Left ventricle myocardium inferior (tissue), 1 donor: ENCODE measurements at regions not wholly inside any gene's neighbourhood (a gene's known extent, or its start where the extent isn't known, plus 50 kb on each side); places are given as distances from the start of the nearest gene placed in this dataset.
"Not testable (repeated sequence)": the region's sequence is repeated elsewhere in the genome, so short reads cannot be mapped to it uniquely, and the experiment has no call there.

Source experiments
- DNase-seq: peaks from one replicate; pipeline ENCODE4 v3.0.0-alpha.2; 2020
- H3K27ac ChIP-seq: fragments of 200-600 bp; replicated peaks from 2 replicates; pipeline ENCODE4 v1.8.0; 2021
- H3K27me3 ChIP-seq: fragments of 200-600 bp; 2 replicates; pipeline ENCODE4 v1.8.0; 2021; ENCODE audit warnings: low read depth
- H3K36me3 ChIP-seq: fragments of 200-600 bp; 2 replicates; pipeline ENCODE4 v1.8.0; 2021
- H3K4me1 ChIP-seq: fragments of 200-600 bp; 2 replicates; pipeline ENCODE4 v1.8.0; 2021
- H3K4me3 ChIP-seq: fragments of 200-600 bp; 2 replicates; pipeline ENCODE4 v1.8.0; 2021; ENCODE audit warnings: mild to moderate bottlenecking, moderate library complexity
- H3K9me3 ChIP-seq: fragments of 200-600 bp; replicated peaks from 2 replicates; pipeline ENCODE4 v1.8.0; 2021
- CTCF ChIP-seq: fragments of 200-600 bp; IDR thresholded peaks from 2 replicates; pipeline ENCODE4 v1.8.0; 2021; ENCODE audit warnings: antibody characterized with exemption, mild to moderate bottlenecking, borderline replicate concordance
- intact Hi-C: fragments of 100-400 bp; cut with micrococcal nuclease; formaldehyde crosslinking; loops from one replicate; pipeline ENCODE4 v1.11.0; 2022
- donor health status: DM: no; HTN: yes; CAD: no; lungs with severe emphysema.

DNA sequence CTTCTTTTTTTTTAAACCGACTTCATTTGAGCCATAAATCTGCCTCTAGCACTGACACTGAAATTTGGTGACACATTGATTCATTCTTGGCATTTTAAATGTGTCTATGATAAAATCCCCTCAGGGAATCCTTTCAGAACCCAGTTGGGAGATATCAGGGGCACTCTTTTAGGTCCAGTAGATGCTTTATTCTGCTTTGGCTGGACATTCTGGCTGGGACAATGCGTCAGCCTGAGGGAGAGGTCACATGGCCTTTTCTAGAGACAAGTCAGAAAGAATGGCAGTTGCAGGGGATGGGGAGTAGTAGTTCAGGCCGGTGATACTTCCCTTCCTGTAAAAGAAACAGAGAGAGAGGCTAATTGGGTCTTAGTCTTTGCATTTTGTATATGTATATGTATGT lies 63.1 kb downstream of the TRIM43 start:
- H3K36me3 ChIP-seq, H3K9me3 ChIP-seq, intact Hi-C loops, DNase-seq, H3K4me3 ChIP-seq, H3K27me3 ChIP-seq, H3K4me1 ChIP-seq, H3K27ac ChIP-seq: not testable (repeated sequence)

GRCh38 chr2:95656553-95656952 lies 64.8 kb downstream of the TRIM43 start:
- H3K4me3 ChIP-seq, H3K27me3 ChIP-seq, H3K27ac ChIP-seq, H3K9me3 ChIP-seq, intact Hi-C loops, DNase-seq, H3K4me1 ChIP-seq, H3K36me3 ChIP-seq: not testable (repeated sequence)

DNA sequence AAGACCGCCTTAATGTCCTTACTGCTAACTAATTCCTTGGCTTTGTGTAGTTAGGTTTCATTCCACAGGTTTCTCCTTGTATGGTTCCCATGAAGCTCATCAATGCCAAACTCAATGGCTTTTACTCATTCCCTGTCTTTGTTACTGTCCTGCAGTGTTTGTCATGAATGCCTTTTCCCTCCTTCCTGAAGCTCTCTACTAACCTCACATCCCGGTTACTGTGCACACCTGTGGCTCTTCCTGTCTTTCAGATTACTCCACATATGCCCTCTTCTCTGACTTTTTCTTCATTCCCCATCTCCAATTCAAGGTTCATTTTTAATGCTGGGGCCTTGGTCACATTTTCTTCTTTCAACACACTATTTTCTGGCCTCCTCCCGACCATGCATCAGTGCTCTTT lies 66.1 kb downstream of the TRIM43 start:
- H3K27ac ChIP-seq, H3K36me3 ChIP-seq, DNase-seq, H3K9me3 ChIP-seq, H3K4me1 ChIP-seq, intact Hi-C loops, H3K4me3 ChIP-seq, H3K27me3 ChIP-seq: not testable (repeated sequence)

GRCh38 chr2:95660766-95661562 lies 69.2 kb downstream of the TRIM43 start:
- H3K27ac ChIP-seq, H3K4me1 ChIP-seq, H3K9me3 ChIP-seq, H3K27me3 ChIP-seq, intact Hi-C loops, H3K36me3 ChIP-seq, DNase-seq, H3K4me3 ChIP-seq: not testable (repeated sequence)

DNA sequence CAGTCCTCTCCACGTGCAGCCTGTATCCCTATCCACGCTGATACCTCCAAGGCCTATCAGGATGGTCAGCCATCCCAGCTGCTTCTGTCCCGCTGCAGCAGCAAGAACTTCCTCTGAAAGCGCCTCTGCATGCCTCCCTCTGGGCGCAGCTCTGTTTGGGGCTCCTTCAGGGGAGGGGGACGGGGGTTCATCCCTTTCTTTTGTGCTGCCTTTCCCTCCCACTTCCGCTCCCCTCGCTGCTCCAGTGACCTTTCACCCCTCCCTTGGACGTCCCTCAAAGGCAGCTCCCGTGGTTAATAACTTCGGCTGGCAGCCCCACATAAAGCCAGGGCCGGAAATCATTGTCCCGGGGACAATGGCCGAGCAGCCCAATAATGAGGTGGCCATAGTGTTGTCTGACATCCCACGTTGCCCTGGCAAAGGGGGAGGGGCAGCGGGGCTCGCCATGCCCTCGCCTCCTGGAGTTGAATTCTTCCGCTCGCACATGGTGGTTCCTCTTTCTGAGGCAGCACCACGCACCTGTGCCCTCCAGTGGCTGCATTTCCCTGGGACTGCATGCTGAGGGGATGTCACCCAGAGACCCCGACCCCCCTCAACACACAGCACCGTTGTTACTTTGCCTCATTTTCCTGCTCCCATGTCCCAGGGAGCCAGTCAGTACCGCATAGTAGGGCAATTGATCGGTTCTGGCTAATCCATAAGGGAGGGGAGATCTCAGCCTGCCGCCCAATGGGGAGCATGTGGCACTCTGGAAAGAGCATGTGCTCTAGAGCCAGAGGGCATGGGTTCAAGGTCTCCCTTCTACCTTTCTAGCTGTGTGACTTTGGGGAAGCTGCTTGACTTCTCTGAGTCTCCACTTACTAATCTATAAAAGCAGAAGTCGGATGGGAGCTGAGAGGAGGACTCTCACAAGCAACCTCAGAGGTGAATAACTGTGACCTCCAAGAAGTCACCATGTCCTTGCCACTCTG lies 72.0 kb downstream of the TRIM43 start:
- H3K27ac ChIP-seq, DNase-seq, H3K27me3 ChIP-seq, H3K36me3 ChIP-seq, H3K9me3 ChIP-seq, intact Hi-C loops, H3K4me3 ChIP-seq: not testable (repeated sequence)
- H3K4me1 ChIP-seq = peaks cover 12% of the 10 kb centered on the region

DNA sequence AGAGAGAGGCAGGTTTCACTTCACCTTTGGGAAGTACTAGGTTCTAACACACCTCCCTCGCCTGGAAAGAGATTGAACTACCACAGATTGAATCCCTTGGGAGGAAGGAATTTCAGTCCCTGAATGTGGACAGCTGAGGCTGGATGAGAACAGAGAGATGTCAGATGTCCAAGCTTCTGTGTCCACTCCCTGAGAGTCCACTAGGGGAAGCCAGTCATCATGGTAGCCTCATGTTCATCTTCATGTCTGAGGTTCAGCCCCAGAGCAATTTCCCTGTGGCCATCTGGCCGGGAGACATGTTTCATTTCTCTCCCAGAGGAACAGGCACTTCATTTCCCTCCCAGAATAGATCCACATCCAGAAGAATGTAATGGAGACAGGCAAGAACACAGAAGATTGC lies 74.8 kb downstream of the TRIM43 start:
- DNase-seq, H3K27me3 ChIP-seq, intact Hi-C loops, H3K4me3 ChIP-seq, H3K27ac ChIP-seq, H3K9me3 ChIP-seq, H3K36me3 ChIP-seq: not testable (repeated sequence)
- TF ChIP-seq CTCF = peak; percentile 37
- H3K4me1 ChIP-seq = peaks cover 22% of the 10 kb centered on the region

DNA sequence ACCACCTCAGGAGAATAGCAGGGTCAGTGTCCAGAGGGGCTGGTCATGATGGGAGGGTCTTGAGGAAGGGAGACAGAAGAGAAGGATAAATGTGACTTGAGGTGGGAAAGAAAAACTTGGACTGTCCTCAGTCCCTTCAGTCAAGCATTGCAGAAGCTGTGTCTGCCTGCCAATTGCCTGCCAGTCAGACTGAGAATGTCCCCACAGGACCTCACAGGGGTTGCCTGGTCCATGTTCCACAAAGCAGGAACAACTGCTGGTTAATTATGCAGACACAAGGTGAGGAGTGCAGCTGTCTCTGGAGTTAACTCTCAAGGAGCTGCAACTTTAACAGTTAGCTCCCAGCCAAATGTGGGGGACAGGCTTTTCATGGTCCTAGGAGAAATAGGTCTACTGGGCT lies 75.7 kb downstream of the TRIM43 start:
- TF ChIP-seq CTCF = no peak
- DNase-seq = peak; percentile 34

DNA sequence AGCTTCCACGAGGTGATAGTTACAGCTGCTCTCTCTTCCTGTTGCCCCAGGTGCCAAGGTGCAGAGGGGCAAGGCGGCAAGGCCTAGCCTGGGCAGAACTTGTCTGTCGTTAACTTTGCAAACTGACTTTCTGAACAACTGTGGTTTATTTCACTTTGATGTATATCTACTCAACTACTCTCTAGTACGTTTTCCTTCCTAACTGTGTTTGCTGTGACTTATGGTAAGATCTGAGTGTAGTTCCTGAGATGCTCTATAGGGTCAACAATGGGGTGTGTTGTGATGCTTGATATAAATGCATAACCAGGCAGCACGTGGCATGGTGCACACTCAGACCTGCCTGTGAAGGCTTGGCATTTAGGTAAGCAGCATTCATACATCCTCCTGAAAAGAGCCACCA lies 77.1 kb downstream of the TRIM43 start:
- intact Hi-C loops = not testable (repeated sequence)

More for the DNA sequence above, 75.7 kb downstream of the TRIM43 start:
- Histone ChIP-seq H3K36me3 (no peaks in the 10 kb centered on the region), H3K4me3 (no peak overlapping the region), H3K9me3 (no peaks in the 10 kb centered on the region), H3K27me3 (no peaks in the 10 kb centered on the region), H3K27ac (no peak overlapping the region), H3K4me1 (peaks cover 22% of the 10 kb centered on the region)
- intact Hi-C loops = no loop called here

More for the DNA sequence above, 77.1 kb downstream of the TRIM43 start:
- not testable (repeated sequence) for H3K27me3 ChIP-seq, H3K9me3 ChIP-seq, H3K36me3 ChIP-seq, H3K4me3 ChIP-seq, DNase-seq, H3K27ac ChIP-seq
- H3K4me1 ChIP-seq = peaks cover 22% of the 10 kb centered on the region
